A549 (cell line): ENCODE measurements at regions not wholly inside any gene's neighbourhood (a gene's known extent, or its start where the extent isn't known, plus 50 kb on each side); places are given as distances from the start of the nearest gene placed in this dataset.

Experiments
- ATAC-seq, 2 experiments: fragments of 200-7000 bp in 1 of 2; fragments of >200 bp in 1 of 2; cut with Nextera tagmentation in 1 of 2; cut with Tn5 transposase in 1 of 2; 3 replicates each; pipeline versions ENCODE4 v1.8.0 to v1.9.1; 2018 to 2020; ENCODE audit warnings: mild to moderate bottlenecking in 1 of 2, moderate library complexity in 1 of 2
- CTCF ChIA-PET: fragments of 300-600 bp; sonication (Branson Sonifier 250); formaldehyde crosslinking; extraction: SDS; loops from one replicate; lab custom pipeline; 2021; ENCODE audit warnings: antibody characterized with exemption, inconsistent platforms; lab: Yijun Ruan, JAX
- POLR2A ChIA-PET: fragments of 350-600 bp; formaldehyde crosslinking; extraction: SDS; loops from one replicate; lab custom pipeline; 2021; ENCODE audit warnings: antibody characterized with exemption, inconsistent platforms; lab: Yijun Ruan, JAX
- DNase-seq, 2 experiments: peaks; one replicate each; pipeline versions ENCODE4 v3.0.0 to v3.0.0-alpha.2; 2011 to 2016; ENCODE audit warnings: low read depth in 1 of 2, low spot score in 1 of 2
- FAIRE-seq: peaks from 2 replicates; lab custom pipeline; 2011; peaks lifted over from hg19 to GRCh38; lab: Jason Lieb, UNC
- H3K27ac ChIP-seq, 2 experiments: fragments of >200 bp; sonication (Bioruptor Twin); formaldehyde crosslinking; 3 replicates each; pipeline ENCODE4 v1.5.1; 2016 to 2017
- H3K4me1 ChIP-seq: fragments of >200 bp; sonication (Bioruptor Twin); formaldehyde crosslinking; 3 replicates; pipeline ENCODE4 v1.6.1; 2016
- H3K4me2 ChIP-seq: fragments of >200 bp; sonication (Bioruptor Twin); formaldehyde crosslinking; 3 replicates; pipeline ENCODE4 v1.6.1; 2016
- H3K4me3 ChIP-seq: fragments of >200 bp; sonication (Bioruptor Twin); formaldehyde crosslinking; 3 replicates; pipeline ENCODE4 v1.5.1; 2016
- H3K9me3 ChIP-seq: fragments of >200 bp; sonication (Bioruptor Twin); formaldehyde crosslinking; 3 replicates; pipeline ENCODE4 v1.6.1; 2016
- BHLHE40 ChIP-seq: IDR thresholded peaks from 2 replicates; pipeline ENCODE4 v1.6.1; 2012; ENCODE audit warnings: low read depth, low read length, inconsistent platforms
- CBX2 ChIP-seq: fragments of 200-600 bp; sonication (generic); IDR thresholded peaks from 2 replicates; pipeline ENCODE4 v1.6.1; 2016; ENCODE audit warnings: low read depth, mild to moderate bottlenecking, borderline replicate concordance
- CBX8 ChIP-seq: fragments of 200-600 bp; sonication (generic); IDR thresholded peaks from 2 replicates; pipeline ENCODE4 v1.6.1; 2016
- CEBPB ChIP-seq, 2 experiments: fragments of >200 bp in 1 of 2; sonication (Bioruptor Twin) in 1 of 2; formaldehyde crosslinking in 1 of 2; IDR thresholded peaks; 2 replicates each; pipeline ENCODE4 v1.6.1; 2012 to 2016
- CHD2 ChIP-seq: fragments of 150-350 bp; IDR thresholded peaks from 2 replicates; pipeline ENCODE4 v1.6.1; 2014; ENCODE audit warnings: low read length; ENCODE audit not compliant: partially characterized antibody
- CHD4 ChIP-seq: fragments of 200-600 bp; sonication (generic); IDR thresholded peaks from 2 replicates; pipeline ENCODE4 v1.6.1; 2016; ENCODE audit warnings: antibody characterized with exemption, mild to moderate bottlenecking, borderline replicate concordance
- EP300 ChIP-seq, 2 experiments: fragments of >200 bp; sonication (Bioruptor Twin); formaldehyde crosslinking; IDR thresholded peaks; 2 replicates in 1 of 2; 3 replicates in 1 of 2; pipeline ENCODE4 v1.6.1; 2016 to 2017
- ESRRA ChIP-seq: fragments of 150-350 bp; IDR thresholded peaks from 2 replicates; pipeline ENCODE4 v1.6.1; 2014; ENCODE audit warnings: mild to moderate bottlenecking, low read length, borderline replicate concordance
- FOSB ChIP-seq: fragments of 250-450 bp; sonication (Bioruptor Pico); IDR thresholded peaks from 2 replicates; pipeline ENCODE4 v1.5.0; 2020; ENCODE audit warnings: mild to moderate bottlenecking, moderate library complexity
- FOSL2 ChIP-seq, 2 experiments: fragments of 450-650 bp in 1 of 2; fragments of >200 bp in 1 of 2; sonication (Bioruptor Twin) in 1 of 2; formaldehyde crosslinking; IDR thresholded peaks; 2 replicates each; pipeline versions ENCODE4 v1.5.0 to v1.6.1; 2016 to 2020; ENCODE audit warnings: mild to moderate bottlenecking in 1 of 2, moderate library complexity in 1 of 2
- HDAC2 ChIP-seq: fragments of 200-600 bp; sonication (generic); IDR thresholded peaks from 2 replicates; pipeline ENCODE4 v1.6.1; 2016
- HMGXB4 ChIP-seq: fragments of 250-450 bp; sonication (Bioruptor Pico); IDR thresholded peaks from 2 replicates; pipeline ENCODE4 v1.5.0; 2021; ENCODE audit warnings: mild to moderate bottlenecking, moderate library complexity, borderline replicate concordance
- HOXB13 ChIP-seq: fragments of 250-450 bp; sonication (Bioruptor Pico); IDR thresholded peaks from 2 replicates; pipeline ENCODE4 v1.5.0; 2020; ENCODE audit warnings: low read depth, mild to moderate bottlenecking, moderate library complexity
- KDM1A ChIP-seq: fragments of 200-600 bp; sonication (generic); IDR thresholded peaks from 2 replicates; pipeline ENCODE4 v1.6.1; 2016; ENCODE audit warnings: low read depth, mild to moderate bottlenecking
- KDM5A ChIP-seq: fragments of 200-600 bp; sonication (generic); IDR thresholded peaks from 2 replicates; pipeline ENCODE4 v1.6.1; 2016; ENCODE audit warnings: antibody characterized with exemption, mild to moderate bottlenecking
- MAFK ChIP-seq: fragments of 450-650 bp; IDR thresholded peaks from 2 replicates; pipeline ENCODE4 v1.6.1; 2014; ENCODE audit not compliant: partially characterized antibody
- MAZ ChIP-seq: fragments of 150-350 bp; IDR thresholded peaks from 2 replicates; pipeline ENCODE4 v1.6.1; 2014; ENCODE audit warnings: antibody characterized with exemption, low read depth, low read length, borderline replicate concordance
- NPAS2 ChIP-seq: fragments of 250-450 bp; sonication (Bioruptor Pico); IDR thresholded peaks from 2 replicates; pipeline ENCODE4 v1.8.0; 2022; ENCODE audit warnings: mild to moderate bottlenecking, moderate library complexity, borderline replicate concordance
- POLR2A ChIP-seq: IDR thresholded peaks from 2 replicates; pipeline ENCODE4 v1.6.1; 2012; ENCODE audit warnings: mild to moderate bottlenecking, low read length
- RAD21 ChIP-seq, 2 experiments: fragments of >200 bp in 1 of 2; sonication (Bioruptor Twin) in 1 of 2; formaldehyde crosslinking in 1 of 2; IDR thresholded peaks in 1 of 2; conservative IDR thresholded peaks in 1 of 2; 2 replicates in 1 of 2; 3 replicates in 1 of 2; pipeline ENCODE4 v1.6.1; 2012 to 2018; ENCODE audit warnings: inconsistent platforms in 1 of 2
- RARB ChIP-seq: fragments of 250-450 bp; sonication (Bioruptor Pico); IDR thresholded peaks from 2 replicates; pipeline ENCODE4 v1.8.0; 2021; ENCODE audit warnings: mild to moderate bottlenecking, moderate library complexity
- RFX5 ChIP-seq: fragments of 450-650 bp; IDR thresholded peaks from 2 replicates; pipeline ENCODE4 v1.7.1; 2014; ENCODE audit warnings: antibody characterized with exemption, mild to moderate bottlenecking, moderate library complexity
- SMC3 ChIP-seq: fragments of >200 bp; sonication (Bioruptor Twin); formaldehyde crosslinking; IDR thresholded peaks from 3 replicates; pipeline ENCODE4 v1.6.1; 2018; ENCODE audit warnings: inconsistent platforms
- SREBF2 ChIP-seq: fragments of 450-650 bp; IDR thresholded peaks from 2 replicates; pipeline ENCODE4 v1.6.1; 2014; ENCODE audit warnings: mild to moderate bottlenecking, moderate library complexity
- ZC3H11A ChIP-seq: fragments of 450-650 bp; IDR thresholded peaks from 2 replicates; pipeline ENCODE4 v1.6.1; 2014; ENCODE audit warnings: antibody characterized with exemption, mild to moderate bottlenecking
- WGBS: methylation state at CpG from one replicate; pipeline ENCODE4 v1.1.6; 2017; ENCODE audit errors: missing lambda C conversion rate; 5-methylcytosine and 5-hydroxymethylcytosine counted together
- TF ChIP-seq, protein P1 (sequence below): fragments of >200 bp; sonication (Bioruptor Twin); formaldehyde crosslinking; IDR thresholded peaks from 3 replicates; pipeline ENCODE4 v1.5.1; 2016
- TF ChIP-seq, protein P2 (sequence below): IDR thresholded peaks from 2 replicates; pipeline ENCODE4 v1.6.1; 2012

DNA sequence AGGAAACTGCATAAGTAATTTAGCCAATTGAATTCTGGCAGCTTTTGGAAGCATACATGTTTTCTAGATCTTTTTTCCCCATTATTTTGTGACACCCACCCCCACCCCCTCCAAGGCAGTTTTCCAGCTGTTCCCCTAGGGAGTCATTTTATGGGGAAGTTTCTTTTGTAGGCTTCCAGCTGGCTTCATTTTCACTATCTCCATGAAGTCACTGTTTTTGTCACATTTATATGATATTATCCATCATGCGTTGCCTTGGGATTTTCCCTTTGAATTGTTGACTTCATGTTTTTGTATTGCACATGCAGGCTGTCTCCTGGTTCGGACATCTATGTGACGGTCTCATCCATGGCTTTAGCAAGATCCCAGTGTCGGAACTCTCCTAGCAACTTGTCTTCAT, 233.6 kb upstream of the RGS6 start:
- H3K9me3 ChIP-seq: no peaks in the 10 kb centered on the region
- 70% methylated on average over 4 of the region's 4 CpGs for WGBS

GRCh38 chr14:71701990-71702389, 230.2 kb upstream of the RGS6 start:
- ChIA-PET CTCF (interaction anchor here (0.6 kb wide), 1 partner anchor 51 kb away, joined by 4 read pairs; no protein-coding TSS in a partner anchor), POLR2A (no interaction called here)
- DNase-seq (no peak), FAIRE-seq (no peak), ATAC-seq (no peak)
- Histone ChIP-seq H3K4me2 (no peak overlapping the region), H3K27ac (no peak overlapping the region), H3K4me1 (no peaks in the 10 kb centered on the region), H3K4me3 (no peak overlapping the region), H3K9me3 (no peaks in the 10 kb centered on the region)
- 81% methylated on average over 5 of the region's 5 CpGs for WGBS
- no peak for TF ChIP-seq MAZ
- no peak for TF ChIP-seq HOXB13 (CRISPR knock-in tag)
- no peak for TF ChIP-seq CEBPB (IDR thresholded peaks at IDR 0.05)
- TF ChIP-seq, protein P1, sequence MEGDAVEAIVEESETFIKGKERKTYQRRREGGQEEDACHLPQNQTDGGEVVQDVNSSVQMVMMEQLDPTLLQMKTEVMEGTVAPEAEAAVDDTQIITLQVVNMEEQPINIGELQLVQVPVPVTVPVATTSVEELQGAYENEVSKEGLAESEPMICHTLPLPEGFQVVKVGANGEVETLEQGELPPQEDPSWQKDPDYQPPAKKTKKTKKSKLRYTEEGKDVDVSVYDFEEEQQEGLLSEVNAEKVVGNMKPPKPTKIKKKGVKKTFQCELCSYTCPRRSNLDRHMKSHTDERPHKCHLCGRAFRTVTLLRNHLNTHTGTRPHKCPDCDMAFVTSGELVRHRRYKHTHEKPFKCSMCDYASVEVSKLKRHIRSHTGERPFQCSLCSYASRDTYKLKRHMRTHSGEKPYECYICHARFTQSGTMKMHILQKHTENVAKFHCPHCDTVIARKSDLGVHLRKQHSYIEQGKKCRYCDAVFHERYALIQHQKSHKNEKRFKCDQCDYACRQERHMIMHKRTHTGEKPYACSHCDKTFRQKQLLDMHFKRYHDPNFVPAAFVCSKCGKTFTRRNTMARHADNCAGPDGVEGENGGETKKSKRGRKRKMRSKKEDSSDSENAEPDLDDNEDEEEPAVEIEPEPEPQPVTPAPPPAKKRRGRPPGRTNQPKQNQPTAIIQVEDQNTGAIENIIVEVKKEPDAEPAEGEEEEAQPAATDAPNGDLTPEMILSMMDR: no peak
- TF ChIP-seq CHD4: no peak
- no peak for TF ChIP-seq HDAC2

More for the DNA sequence above, 233.6 kb upstream of the RGS6 start:
- H3K27ac ChIP-seq: no peak overlapping the region
- DNase-seq (no peak), ATAC-seq (no peak), FAIRE-seq (no peak)
- no peak for TF ChIP-seq CHD4
- no peak for TF ChIP-seq CBX2
- TF ChIP-seq FOSB (CRISPR knock-in tag): no peak
- TF ChIP-seq, protein P2, sequence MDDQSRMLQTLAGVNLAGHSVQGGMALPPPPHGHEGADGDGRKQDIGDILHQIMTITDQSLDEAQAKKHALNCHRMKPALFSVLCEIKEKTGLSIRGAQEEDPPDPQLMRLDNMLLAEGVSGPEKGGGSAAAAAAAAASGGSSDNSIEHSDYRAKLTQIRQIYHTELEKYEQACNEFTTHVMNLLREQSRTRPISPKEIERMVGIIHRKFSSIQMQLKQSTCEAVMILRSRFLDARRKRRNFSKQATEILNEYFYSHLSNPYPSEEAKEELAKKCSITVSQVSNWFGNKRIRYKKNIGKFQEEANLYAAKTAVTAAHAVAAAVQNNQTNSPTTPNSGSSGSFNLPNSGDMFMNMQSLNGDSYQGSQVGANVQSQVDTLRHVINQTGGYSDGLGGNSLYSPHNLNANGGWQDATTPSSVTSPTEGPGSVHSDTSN: no peak
- no peak for TF ChIP-seq ESRRA
- no peak for TF ChIP-seq SREBF2
- TF ChIP-seq RARB (CRISPR knock-in tag): no peak
- no peak for TF ChIP-seq POLR2A
- no peak for TF ChIP-seq FOSL2 (IDR thresholded peaks at IDR 0.05)
- no peak for TF ChIP-seq FOSL2 (CRISPR knock-in tag; IDR thresholded peaks at IDR 0.05)
- no peak for TF ChIP-seq RFX5
- TF ChIP-seq MAFK: no peak
- H3K4me3 ChIP-seq: no peak overlapping the region
- CTCF ChIA-PET: no interaction called here
- no peak overlapping the region for H3K4me2 ChIP-seq
- POLR2A ChIA-PET: no interaction called here
- no peaks in the 10 kb centered on the region for H3K4me1 ChIP-seq

GRCh38 chr14:71702786-71703185, 229.4 kb upstream of the RGS6 start:
- DNase-seq: no peak
- no peak for ATAC-seq
- ChIA-PET CTCF (no interaction called here), POLR2A (no interaction called here)
- no peak overlapping the region for H3K4me2 ChIP-seq
- H3K4me3 ChIP-seq: no peak overlapping the region
- no peaks in the 10 kb centered on the region for H3K9me3 ChIP-seq
- FAIRE-seq: no peak
- H3K27ac ChIP-seq: no peak overlapping the region
- no peaks in the 10 kb centered on the region for H3K4me1 ChIP-seq
- TF ChIP-seq FOSL2 (IDR thresholded peaks at IDR 0.05) (no peak), FOSL2 (CRISPR knock-in tag; IDR thresholded peaks at IDR 0.05) (no peak), CHD4 (no peak), ZC3H11A (no peak), RAD21 (conservative IDR thresholded peaks at IDR 0.05 in 1 of 2, IDR thresholded peaks at IDR 0.05 in 1 of 2) (no peak), KDM5A (no peak), NPAS2 (CRISPR knock-in tag) (no peak), KDM1A (no peak), SMC3 (no peak), CBX2 (no peak), HMGXB4 (CRISPR knock-in tag) (no peak), CHD2 (no peak), BHLHE40 (no peak), EP300 (IDR thresholded peaks at IDR 0.05) (no peak), CBX8 (no peak)
- TF ChIP-seq, protein P1: no peak
- TF ChIP-seq, protein P2: no peak
- TF ChIP-seq, all 56 proteins: peak for 0
- 57% methylated on average over 2 of the region's 2 CpGs for WGBS
